ENCODE measurements at regions not wholly inside any gene's neighbourhood (a gene's known extent, or its start where the extent isn't known, plus 50 kb on each side); places are given as distances from the start of the nearest gene placed in this dataset.

DNA sequence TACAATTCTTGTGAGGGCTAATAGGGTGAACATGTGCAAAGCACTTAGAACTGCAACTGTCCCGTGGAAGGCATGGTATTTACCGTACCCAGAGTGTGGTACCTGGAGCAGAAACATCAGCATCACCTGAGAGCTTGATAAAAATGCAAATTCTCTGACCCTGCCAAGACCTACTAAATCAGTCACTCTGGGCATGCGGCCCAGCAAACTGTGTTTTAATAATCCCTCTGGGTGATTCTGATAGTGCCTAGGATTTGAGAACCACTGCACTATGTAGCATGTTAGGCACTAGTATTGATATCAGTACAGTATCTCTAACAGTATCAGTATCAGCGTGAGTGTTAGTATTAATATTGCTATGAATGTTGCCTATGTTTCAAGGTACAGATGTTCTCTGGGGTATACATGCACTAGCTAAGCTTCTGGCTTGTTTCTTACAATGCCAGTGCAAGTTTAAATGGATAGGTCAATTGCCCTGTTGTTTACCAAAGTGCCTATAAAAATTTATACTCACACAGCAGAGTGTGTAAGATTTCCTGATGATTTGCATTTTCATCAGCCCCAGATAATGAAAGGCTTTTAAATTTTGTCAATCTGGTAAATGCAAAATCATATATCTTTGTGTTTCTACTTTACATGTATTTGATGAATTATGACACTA lies 354.0 kb downstream of the HS3ST1 start:
- WGBS, 2 experiments (ENCODE audit: extremely low coverage in 1 of 2, insufficient coverage in 1 of 2, insufficient read length in 1 of 2, insufficient replicate concordance in 2 of 2, low coverage in 1 of 2, low lambda C conversion rate in 2 of 2, missing lambda C conversion rate in 1 of 2), result 84% methylated on average over 4 of the region's 4 CpGs; no CpG with 5 or more reads in 1 of the 2 experiments
- Histone ChIP-seq H3K36me3 (ENCODE audit: control insufficient read depth in 2 of 4, insufficient read depth in 4 of 4, low read length in 3 of 4) (no peaks in the 10 kb centered on the region), H2BK12ac (ENCODE audit: low read depth, low read length) (no peak overlapping the region), H4K8ac (ENCODE audit: extremely low read depth, insufficient read depth, low read length) (no peak overlapping the region), H3K23ac (ENCODE audit: insufficient read length) (no peak overlapping the region), H2BK15ac (ENCODE audit: low read length) (no peak overlapping the region), H3K9ac (replicated peaks in 1 of 4; ENCODE audit: extremely low read depth in 1 of 4, low read depth in 3 of 4, low read length in 3 of 4) (no peak overlapping the region), H2BK5ac (ENCODE audit: low read depth, low read length) (no peak overlapping the region), H3K23me2 (ENCODE audit: low read depth, low read length) (no peaks in the 10 kb centered on the region), H3K79me2 (ENCODE audit: control insufficient read depth in 1 of 2, insufficient read depth in 2 of 2, low read length in 2 of 2) (no peaks in the 10 kb centered on the region), H2BK120ac (replicated peaks; ENCODE audit: low read depth, low read length) (no peak overlapping the region), H3K18ac (ENCODE audit: extremely low read depth, low read length) (no peak overlapping the region), H3K9me3 (ENCODE audit: insufficient read depth in 2 of 2, low read depth in 1 of 2, low read length in 1 of 2) (no peaks in the 10 kb centered on the region), H2AFZ (ENCODE audit: low read length) (no peak overlapping the region), H3K14ac (ENCODE audit: insufficient read length) (no peak overlapping the region), H3K4me3 (ENCODE audit: extremely low read depth in 1 of 4, insufficient read depth in 2 of 4, low read depth in 3 of 4, low read length in 4 of 4) (no peak overlapping the region), H3K4me2 (ENCODE audit: insufficient read depth in 1 of 2, low read depth in 2 of 2, low read length in 2 of 2) (no peak overlapping the region), H3K27ac (ENCODE audit: low read depth, low read length) (no peak overlapping the region), H3K4me1 (replicated peaks in 1 of 4; ENCODE audit: control insufficient read depth in 3 of 4, insufficient read depth in 4 of 4, low read length in 3 of 4) (peaks cover 0 to 4% (median 0%) of the 10 kb centered on the region in 4 experiments; a peak in 1 of 7 replicates), H2BK20ac (ENCODE audit: low read length) (no peak overlapping the region), H3K27me3 (replicated peaks in 1 of 4; ENCODE audit: control insufficient read depth in 3 of 4, extremely low read depth in 1 of 4, insufficient read depth in 3 of 4, low read length in 3 of 4) (no peaks in the 10 kb centered on the region), H3K4ac (replicated peaks; ENCODE audit: insufficient read length, low read depth, low read length) (no peak overlapping the region), H3K79me1 (ENCODE audit: low read depth, low read length) (no peaks in the 10 kb centered on the region), H4K91ac (replicated peaks; ENCODE audit: insufficient read length, low read length) (no peak overlapping the region), H4K20me1 (replicated peaks in 1 of 2; ENCODE audit: control insufficient read depth in 1 of 2, insufficient read depth in 2 of 2, low read length in 2 of 2) (no peaks in the 10 kb centered on the region), H3K56ac (replicated peaks; ENCODE audit: insufficient read length, low read depth, low read length) (no peak overlapping the region), H2AK5ac (ENCODE audit: low read depth, low read length) (no peak overlapping the region), H4K5ac (ENCODE audit: insufficient read length, low read depth, low read length) (no peak overlapping the region)
- ChIA-PET POLR2A (ENCODE audit: partially characterized antibody) (no interaction called here), CTCF (ENCODE audit: partially characterized antibody) (no interaction called here)
- no peak for TF ChIP-seq YY1 (IDR thresholded peaks at IDR 0.05; ENCODE audit: low read depth, low read length)
- no peak for TF ChIP-seq MAFK (IDR thresholded peaks at IDR 0.05; ENCODE audit: low read depth, low read length)
- TF ChIP-seq CBX5 (IDR thresholded peaks at IDR 0.05; ENCODE audit: low read depth, low read length), result no peak
- TF ChIP-seq SP1 (IDR thresholded peaks at IDR 0.05; ENCODE audit: low read depth, low read length), result no peak
- TF ChIP-seq GTF2F1 (IDR thresholded peaks at IDR 0.05; ENCODE audit: borderline replicate concordance, low read depth, low read length), result no peak
- TF ChIP-seq KDM4A (IDR thresholded peaks at IDR 0.05; ENCODE audit: low read depth, low read length, severe bottlenecking), result no peak
- no peak for TF ChIP-seq CTCF (IDR thresholded peaks at IDR 0.05; ENCODE audit: control extremely low read depth in 1 of 3, insufficient read depth in 1 of 3, low read depth in 1 of 3, low read length in 3 of 3)
- TF ChIP-seq CHD1 (IDR thresholded peaks at IDR 0.05; ENCODE audit: low read depth, low read length), result no peak
- FAIRE-seq, result no peak
- DNase-seq (ENCODE audit: low read depth in 1 of 2, low spot score in 2 of 2), result no peak

All from H1 (cell line).